GM10266 (cell line): ENCODE measurements at regions not wholly inside any gene's neighbourhood (a gene's known extent, or its start where the extent isn't known, plus 50 kb on each side); places are given as distances from the start of the nearest gene placed in this dataset.

Experiments used
- DNase-seq: peaks from one replicate; pipeline ENCODE4 v3.0.0; 2012; ENCODE audit errors: extremely low spot score
- CTCF ChIP-seq: IDR thresholded peaks from 2 replicates; pipeline ENCODE4 v1.5.1; 2012; ENCODE audit warnings: mild to moderate bottlenecking, low read depth; ENCODE audit not compliant: control insufficient read depth, insufficient read depth; ENCODE audit errors: missing control alignments

DNA sequence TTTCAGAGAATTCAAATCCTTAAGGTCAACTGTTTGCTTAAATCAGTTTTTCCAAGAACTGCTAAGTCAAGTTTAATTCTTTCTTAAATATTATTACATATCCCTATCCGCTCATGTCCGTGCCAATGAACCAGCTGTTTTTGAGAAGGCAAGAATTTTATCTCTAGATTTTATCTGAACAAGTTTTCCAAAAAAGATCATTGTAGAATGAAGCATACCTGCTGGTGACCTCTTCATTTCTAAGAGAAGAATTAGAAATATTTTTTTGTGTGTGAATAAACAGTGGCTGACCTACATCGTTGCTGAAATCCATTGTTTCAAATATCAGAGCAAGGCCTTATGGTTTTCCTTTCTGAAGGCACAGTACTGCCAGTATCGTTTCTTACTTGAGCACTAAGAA, 58.4 kb upstream of the RND3 start:
- no peak for TF ChIP-seq CTCF

GRCh38 chr2:150544731-150545130, 57.3 kb upstream of the RND3 start:
- DNase-seq = no peak
- TF ChIP-seq CTCF = no peak

More for the DNA sequence above, 58.4 kb upstream of the RND3 start:
- no peak for DNase-seq

- TF ChIP-seq CTCF = no peak
- DNase-seq = no peak
Observed at GRCh38 chr2:150542692-150543091, 55.2 kb upstream of the RND3 start.

DNA sequence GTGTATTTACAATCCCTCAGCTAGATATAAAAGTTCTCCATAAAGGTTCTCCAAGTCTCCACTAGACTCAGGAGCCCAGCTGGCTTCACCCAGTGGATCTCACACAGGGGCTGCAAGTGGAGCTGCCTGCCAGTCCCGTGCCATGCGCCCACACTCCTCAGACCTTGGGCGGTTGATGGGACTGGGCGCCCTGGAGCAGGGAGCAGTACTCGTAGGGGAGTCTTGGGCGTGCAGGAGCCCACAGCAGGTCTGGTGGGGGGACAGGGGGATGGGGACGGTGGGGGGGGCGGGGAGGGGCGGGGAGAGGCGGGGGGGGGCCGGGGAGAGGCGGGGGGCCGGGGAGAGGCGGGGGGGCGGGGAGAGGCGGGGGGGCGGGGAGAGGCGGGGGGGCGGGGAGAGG, 54.7 kb upstream of the RND3 start:
- no peak for TF ChIP-seq CTCF
- DNase-seq = no peak

GRCh38 chr2:150538651-150539201, 51.3 kb upstream of the RND3 start:
- no peak for DNase-seq
- TF ChIP-seq CTCF = no peak
